ENCODE measurements at regions not wholly inside any gene's neighbourhood (a gene's known extent, or its start where the extent isn't known, plus 50 kb on each side); places are given as distances from the start of the nearest gene placed in this dataset.

- ATAC-seq (peak; percentile 99), DNase-seq (ENCODE audit: low read depth, low spot score) (peak; percentile 35)
- Histone ChIP-seq H3K36me3 (ENCODE audit: control insufficient read depth, insufficient read depth, low read length) (no peaks in the 10 kb centered on the region), H3K4me1 (ENCODE audit: control insufficient read depth, insufficient read depth, low read length) (no peaks in the 10 kb centered on the region), H3K4me3 (ENCODE audit: low read depth in 2 of 2, low read length in 2 of 2) (no peak overlapping the region), H3K27me3 (ENCODE audit: control insufficient read depth, insufficient read depth, low read length) (peaks cover 9% of the 10 kb centered on the region), H3K9me3 (ENCODE audit: control insufficient read depth, insufficient read depth, low read depth, low read length) (no peaks in the 10 kb centered on the region), H3K27ac (ENCODE audit: low read length) (no peak overlapping the region)
- BruUV-seq (replicated peaks): no TSS peak
- in situ Hi-C loops (cut with HindIII; ENCODE audit: low pct_unique_long_range_greater_than_20kb, low sequenced_read_pairs) (no loop called here), intact Hi-C loops (cut with micrococcal nuclease; ENCODE audit: unreplicated experiment) (loop anchor here (1.0 to 5.0 kb wide), 2 partner anchors 801 to 862 kb away; no protein-coding TSS in a partner anchor)
- CTCF ChIA-PET: interaction anchor here (0.6 to 0.7 kb wide), 3 partner anchors 17 to 1436 kb away, joined by 3 to 6 read pairs (median 4); no protein-coding TSS in a partner anchor
- TF ChIP-seq CTCF (IDR thresholded peaks at IDR 0.05): peak; percentile 83
- no peak for TF ChIP-seq SIN3A (IDR thresholded peaks at IDR 0.05; ENCODE audit: borderline replicate concordance, insufficient read depth, low read depth, low read length)
- TF ChIP-seq REST (IDR thresholded peaks at IDR 0.05; ENCODE audit: insufficient read depth in 1 of 2, low read depth in 2 of 2, low read length in 1 of 2): no peak
- no peak for TF ChIP-seq TCF7L2 (IDR thresholded peaks at IDR 0.05; ENCODE audit: low read depth, low read length)
- TF ChIP-seq POLR2AphosphoS5 (IDR thresholded peaks at IDR 0.05; ENCODE audit: low read depth, low read length): no peak
- POLR2A ChIA-PET: no interaction called here
Observed at GRCh38 chr4:82268050-82268825, 105.6 kb downstream of the HNRNPD start.

- H3K27ac ChIP-seq (ENCODE audit: low read length): no peak overlapping the region
Observed at GRCh38 chr4:82267506-82267905, 106.3 kb downstream of the HNRNPD start.

More at GRCh38 chr4:82267506-82267905, 106.3 kb downstream of the HNRNPD start:
- in situ Hi-C loops (cut with HindIII; ENCODE audit: low pct_unique_long_range_greater_than_20kb, low sequenced_read_pairs): no loop called here
- TF ChIP-seq TCF7L2 (IDR thresholded peaks at IDR 0.05; ENCODE audit: low read depth, low read length): no peak
- no peak for TF ChIP-seq REST (IDR thresholded peaks at IDR 0.05; ENCODE audit: insufficient read depth in 1 of 2, low read depth in 2 of 2, low read length in 1 of 2)
- no peak for TF ChIP-seq CTCF (IDR thresholded peaks at IDR 0.05)
- no peak for TF ChIP-seq SIN3A (IDR thresholded peaks at IDR 0.05; ENCODE audit: borderline replicate concordance, insufficient read depth, low read depth, low read length)
- TF ChIP-seq POLR2AphosphoS5 (IDR thresholded peaks at IDR 0.05; ENCODE audit: low read depth, low read length): no peak
- ChIA-PET CTCF (no interaction called here), POLR2A (no interaction called here)
- H3K27me3 ChIP-seq (ENCODE audit: control insufficient read depth, insufficient read depth, low read length): peaks cover 9% of the 10 kb centered on the region
- intact Hi-C loops (cut with micrococcal nuclease; ENCODE audit: unreplicated experiment): loop anchor here (5.0 kb wide), 1 partner anchor 800 kb away; no protein-coding TSS in a partner anchor
- H3K4me1 ChIP-seq (ENCODE audit: control insufficient read depth, insufficient read depth, low read length): no peaks in the 10 kb centered on the region
- DNase-seq (ENCODE audit: low read depth, low spot score): no peak
- H3K36me3 ChIP-seq (ENCODE audit: control insufficient read depth, insufficient read depth, low read length): no peaks in the 10 kb centered on the region
- no TSS peak for BruUV-seq (replicated peaks)
- no peak for ATAC-seq
- no peak overlapping the region for H3K4me3 ChIP-seq (ENCODE audit: low read depth in 2 of 2, low read length in 2 of 2)
- no peaks in the 10 kb centered on the region for H3K9me3 ChIP-seq (ENCODE audit: control insufficient read depth, insufficient read depth, low read depth, low read length)

Measured in Panc1 (cell line).